NCI-H1417 (cell line): ENCODE measurements at regions not wholly inside any gene's neighbourhood (a gene's known extent, or its start where the extent isn't known, plus 50 kb on each side); places are given as distances from the start of the nearest gene placed in this dataset.
A peak's percentile ranks its signal among the peaks of the same experiment; 100 is the strongest.

Experiments
- DNase-seq, 3 experiments: peaks; one replicate each; lab custom pipeline; 2025; lab: John Stamatoyannopoulos, UW

DNA sequence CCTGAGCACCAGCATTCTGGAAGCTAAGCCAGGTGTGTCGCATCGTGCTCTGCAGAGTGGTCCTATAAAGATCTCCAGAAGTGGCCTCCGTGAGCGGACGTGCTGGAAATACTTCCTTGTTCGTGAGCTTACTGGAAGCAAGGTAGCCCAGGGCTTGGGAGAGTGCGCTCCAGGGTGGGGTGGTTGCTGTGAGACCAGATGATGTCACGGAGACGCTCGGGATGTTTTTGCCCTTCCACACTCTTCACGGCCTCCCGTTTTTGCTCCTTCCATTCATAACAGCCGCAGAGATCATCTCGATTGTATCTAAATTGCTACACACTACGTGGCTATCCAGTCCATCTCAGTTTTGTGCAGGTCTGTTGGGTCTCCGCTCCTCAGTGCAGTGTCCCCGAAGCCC is 373.4 kb downstream of the THBS2 start:
- DNase-seq = no peak

GRCh38 chr6:168877821-168878282 is 375.8 kb downstream of the THBS2 start:
- DNase-seq = peak in 2 of 3 experiments; percentile 64 to 77

DNA sequence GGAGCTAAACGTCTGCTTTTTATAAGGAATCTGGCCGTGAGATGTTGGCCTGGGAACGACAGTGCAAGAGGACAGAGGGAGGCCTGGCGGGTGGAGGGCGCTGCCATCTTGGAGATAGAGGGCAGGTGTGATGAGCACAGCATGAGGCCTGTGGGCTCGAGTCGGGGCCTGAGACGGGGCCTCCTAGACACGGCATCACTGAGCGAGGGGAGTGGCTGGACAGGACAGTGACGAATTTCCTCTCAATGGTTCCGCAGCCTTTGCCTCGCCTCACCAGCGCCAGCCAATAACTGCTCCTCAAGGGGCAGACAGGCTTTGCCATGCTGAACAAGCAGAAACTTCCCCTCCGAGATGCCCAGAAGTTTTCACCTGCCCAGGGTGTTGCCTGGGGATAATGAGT is 376.7 kb downstream of the THBS2 start:
- DNase-seq = peak in 1 of 3 experiments; percentile 12

DNA sequence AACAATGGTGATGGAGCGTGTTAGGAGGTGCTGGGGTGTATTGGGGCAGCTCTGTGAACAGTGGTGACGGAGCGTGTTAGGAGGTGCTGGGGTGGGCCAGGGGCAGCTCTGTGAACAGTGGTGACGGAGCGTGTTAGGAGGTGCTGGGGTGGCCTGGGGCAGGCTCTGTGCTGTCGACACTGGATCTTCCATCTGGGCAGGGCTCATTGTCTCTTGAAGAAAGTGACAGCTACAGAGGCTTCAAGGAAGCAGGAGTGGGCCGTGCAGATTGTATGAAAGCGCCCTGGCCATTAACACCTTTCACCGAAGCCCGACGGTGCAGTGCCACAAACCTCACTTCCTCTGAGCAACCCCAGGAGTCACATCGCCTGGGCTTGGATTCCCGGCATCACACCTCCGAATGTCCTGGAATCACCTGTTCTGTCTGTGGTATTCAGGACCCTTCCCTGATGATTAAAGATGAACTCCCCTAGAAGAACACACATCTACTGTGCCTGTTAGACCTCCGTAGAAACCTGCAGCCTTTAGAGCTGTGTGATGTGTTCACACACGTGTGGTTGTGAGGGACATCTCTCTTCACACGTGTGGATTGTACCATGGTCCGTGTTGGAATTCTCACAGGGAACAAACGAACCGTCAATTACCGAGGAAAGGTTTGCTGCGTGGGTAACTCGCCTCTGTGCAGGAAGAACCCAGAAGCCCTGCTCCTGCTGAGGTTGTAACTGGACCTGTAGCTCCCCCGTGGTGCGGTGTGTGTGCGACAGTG is 377.7 kb downstream of the THBS2 start:
- DNase-seq = no peak

- no peak for DNase-seq
Measured at GRCh38 chr6:168874637-168875036, 379.0 kb downstream of the THBS2 start.

- DNase-seq = no peak
Measured at GRCh38 chr6:168873278-168874190, 380.1 kb downstream of the THBS2 start.

DNA sequence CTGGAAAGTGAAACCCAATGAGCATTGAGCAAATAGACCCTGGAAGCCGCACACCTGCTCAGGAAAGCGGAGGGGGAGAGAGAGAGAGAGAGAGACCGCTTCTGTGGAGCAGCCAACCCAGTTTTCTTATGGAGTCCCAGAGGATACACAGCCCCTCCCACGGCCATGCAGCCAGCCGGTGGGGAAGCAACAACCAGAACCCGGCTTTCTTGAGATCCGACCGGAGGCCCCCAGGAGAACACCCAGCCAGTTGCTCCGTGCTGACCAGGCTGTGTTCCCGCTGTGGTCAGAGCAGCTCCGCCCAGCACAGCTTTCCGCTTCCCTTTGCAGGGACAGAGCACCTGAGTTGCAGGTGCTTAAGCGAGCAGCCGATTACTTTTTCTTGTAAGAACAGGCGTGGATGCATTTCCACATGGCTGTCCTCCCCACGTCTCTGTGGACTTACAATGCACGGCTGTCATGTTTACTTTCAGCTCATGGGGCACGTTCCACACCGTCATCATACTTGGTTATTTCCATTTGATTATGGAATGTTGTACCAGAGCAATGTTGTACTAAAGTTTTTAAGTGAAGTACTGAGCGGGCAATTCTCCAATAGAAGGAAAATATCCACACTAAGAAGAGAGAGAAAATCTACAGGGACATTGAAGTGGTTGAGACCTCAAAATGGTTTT is 381.9 kb downstream of the THBS2 start:
- peak; percentile 55 to 86 (median 76) for DNase-seq

DNA sequence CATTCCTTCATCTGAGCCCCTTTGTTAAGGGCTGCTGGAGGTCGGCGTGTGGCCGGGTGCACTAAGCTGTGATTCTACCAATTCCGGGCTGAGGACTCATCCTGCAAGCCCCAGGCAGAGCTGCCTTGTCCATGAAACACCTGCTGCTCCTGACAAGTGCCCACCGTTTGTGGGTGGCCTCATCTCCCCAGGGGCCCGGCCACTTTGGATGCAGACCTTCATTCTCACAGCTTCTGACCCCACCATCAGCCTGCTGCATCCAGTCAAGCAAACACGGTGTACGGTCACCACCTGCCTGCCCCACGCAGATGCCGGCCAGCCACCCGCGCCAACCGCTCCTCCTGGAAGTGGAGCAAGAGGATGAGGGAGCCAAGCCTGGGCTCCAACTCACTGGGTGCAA is 382.7 kb downstream of the THBS2 start:
- DNase-seq = peak in 2 of 3 experiments; percentile 76 to 86

- DNase-seq = no peak
Measured at GRCh38 chr6:168867247-168868102, 386.2 kb downstream of the THBS2 start.

- DNase-seq = no peak
Measured at GRCh38 chr6:168866534-168866933, 387.1 kb downstream of the THBS2 start.

GRCh38 chr6:168865522-168865921 is 388.1 kb downstream of the THBS2 start:
- peak in 2 of 3 experiments; percentile 23 to 69 for DNase-seq

DNA sequence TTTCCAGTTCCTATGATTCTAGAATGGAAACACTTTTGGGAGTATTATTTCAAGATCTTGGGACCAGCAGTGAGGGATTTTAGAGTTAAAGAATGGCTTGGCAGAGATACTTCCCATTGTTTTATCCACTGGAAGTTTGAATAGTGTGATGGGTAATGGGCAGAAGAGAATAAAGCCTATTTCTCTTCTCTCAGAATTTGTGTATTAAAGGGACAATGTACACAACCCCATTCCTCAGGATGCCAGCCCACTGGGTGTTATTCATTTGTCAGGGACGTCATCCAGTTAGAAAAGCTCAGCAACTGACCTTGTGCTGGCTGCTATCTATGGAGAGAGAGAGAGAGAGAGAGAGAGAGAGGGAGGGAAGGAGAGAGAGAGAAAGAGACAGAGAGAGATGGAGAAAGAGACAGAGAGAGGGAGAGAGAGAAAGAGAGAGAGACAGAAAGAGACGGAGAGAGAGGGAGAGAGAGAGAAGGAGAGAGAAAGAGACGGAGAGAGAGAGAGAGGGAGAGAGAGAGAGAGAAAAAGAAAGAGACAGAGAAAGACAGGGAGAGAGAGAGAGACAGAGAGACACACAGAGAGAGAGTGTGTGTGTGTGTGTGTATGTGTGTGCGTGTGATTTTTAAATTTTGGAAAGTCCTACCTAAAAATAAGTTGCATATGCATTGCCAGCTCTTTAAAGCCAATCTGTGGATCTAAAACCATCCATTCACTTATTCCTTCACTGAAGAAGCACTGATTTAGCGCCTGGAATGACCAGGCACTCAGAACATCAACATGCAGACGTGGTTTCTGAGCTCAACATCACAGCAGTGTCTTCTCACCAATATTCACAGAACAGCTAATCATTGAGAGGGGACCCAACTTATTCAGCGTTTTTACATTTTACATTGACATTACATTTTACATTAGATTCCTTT is 388.8 kb downstream of the THBS2 start:
- no peak for DNase-seq

DNA sequence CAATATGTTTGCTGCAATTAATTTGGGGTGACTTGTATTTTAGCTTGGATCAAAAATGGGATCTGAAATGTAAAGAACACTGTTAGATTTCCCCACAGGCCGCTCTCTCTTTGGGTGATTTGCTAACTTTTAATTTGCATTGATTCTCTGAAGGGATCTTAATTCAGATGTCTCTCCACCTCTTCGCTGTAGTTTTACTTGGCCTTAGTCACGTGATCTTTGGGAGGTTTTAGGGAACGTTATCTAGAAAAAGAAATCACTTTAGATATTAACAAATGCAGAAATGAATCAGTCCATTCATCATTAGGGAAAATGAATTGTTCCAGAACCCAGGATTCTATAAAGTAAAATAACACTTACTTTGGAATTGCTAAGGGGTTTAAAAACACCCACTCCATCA is 390.2 kb downstream of the THBS2 start:
- DNase-seq = no peak

- DNase-seq = no peak
Measured at GRCh38 chr6:168862346-168862980, 391.2 kb downstream of the THBS2 start.

DNA sequence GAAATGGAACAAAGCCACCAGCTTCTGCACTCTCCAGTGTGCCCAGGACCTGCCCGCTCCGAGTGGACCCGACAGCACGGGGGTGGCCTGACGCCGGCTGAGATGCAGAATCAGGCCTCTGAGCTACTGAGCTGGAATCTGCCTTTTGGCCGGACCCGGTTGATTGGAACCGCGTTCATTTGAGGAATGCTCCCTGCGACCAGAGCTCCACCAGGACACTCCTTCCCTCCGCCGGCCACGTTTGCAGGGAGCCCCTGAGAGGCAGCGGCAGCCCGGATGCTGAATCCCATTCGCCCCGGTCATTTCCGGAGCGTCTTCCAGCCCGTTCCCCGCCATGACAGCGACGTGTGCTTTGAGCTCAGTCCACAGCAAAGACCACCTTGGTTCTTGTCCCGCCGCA is 392.7 kb downstream of the THBS2 start:
- DNase-seq = no peak

GRCh38 chr6:168860341-168860740 is 393.3 kb downstream of the THBS2 start:
- DNase-seq = no peak

GRCh38 chr6:168858926-168859325 is 394.7 kb downstream of the THBS2 start:
- DNase-seq = peak in 1 of 3 experiments; percentile 43

- no peak for DNase-seq
Measured at GRCh38 chr6:168856914-168857313, 396.7 kb downstream of the THBS2 start.

- DNase-seq = peak in 2 of 3 experiments; percentile 53 to 58
Measured at GRCh38 chr6:168852376-168852884, 401.2 kb downstream of the THBS2 start.
